Stomach (tissue), 8 donors: ENCODE measurements at regions not wholly inside any gene's neighbourhood (a gene's known extent, or its start where the extent isn't known, plus 50 kb on each side); places are given as distances from the start of the nearest gene placed in this dataset.

Source experiments
- DNase-seq, 2 donors: peaks; one replicate each; pipeline versions ENCODE4 v3.0.0 to v3.0.0-alpha.2; 2013 to 2019
- H3K27ac ChIP-seq, 5 donors: fragments of 200-600 bp in 4 of 5; sonication (generic) in 4 of 5; one replicate each; pipeline ENCODE4 v1.5.1; 2013 to 2019; ENCODE audit warnings: mild to moderate bottlenecking in 1 of 5, moderate library complexity in 1 of 5
- H3K27me3 ChIP-seq, 3 donors: fragments of 200-600 bp; sonication (generic); one replicate each; pipeline ENCODE4 v1.5.1; 2017 to 2019; ENCODE audit warnings: mixed run types in 1 of 3
- H3K36me3 ChIP-seq, 4 donors: fragments of 200-600 bp; sonication (generic); 1 replicate in 3 of 4; 2 replicates in 1 of 4; pipeline ENCODE4 v1.5.1; 2016 to 2019
- H3K4me1 ChIP-seq, 4 donors: fragments of 200-600 bp; sonication (generic); one replicate each; pipeline ENCODE4 v1.5.1; 2016 to 2019
- H3K4me3 ChIP-seq, 4 donors: fragments of 200-600 bp; sonication (generic) in 3 of 4; one replicate each; pipeline ENCODE4 v1.5.1; 2016 to 2019; ENCODE audit warnings: mild to moderate bottlenecking in 1 of 4
- H3K9me3 ChIP-seq, 4 donors: fragments of 200-600 bp; sonication (generic); one replicate each; pipeline ENCODE4 v1.5.1; 2016 to 2019
- EP300 ChIP-seq: sonication (generic); formaldehyde crosslinking; IDR thresholded peaks from one replicate; pipeline ENCODE4 v1.6.1; 2017; ENCODE audit warnings: antibody characterized with exemption
- POLR2A ChIP-seq, 4 donors: fragments of 450-650 bp; IDR thresholded peaks; one replicate each; pipeline ENCODE4 v1.6.1; 2016; ENCODE audit warnings: antibody characterized with exemption in 4 of 4, control low read depth in 2 of 4, mild to moderate bottlenecking in 1 of 4, moderate library complexity in 1 of 4
- POLR2AphosphoS5 ChIP-seq, 3 donors: sonication (generic); formaldehyde crosslinking; IDR thresholded peaks; one replicate each; pipeline ENCODE4 v1.6.1; 2016; ENCODE audit warnings: antibody characterized with exemption in 3 of 3
- WGBS, 5 donors: extraction: QIAGEN DNeasy Blood & Tissue Kit in 3 of 5; methylation state at CpG; one replicate each; pipeline versions ENCODE4 v1.1.5 to v1.1.7; 2013 to 2018; 5-methylcytosine and 5-hydroxymethylcytosine counted together
- intact Hi-C: fragments of 100-400 bp; cut with DNase I; formaldehyde crosslinking; loops from one replicate; pipeline ENCODE4 v1.15.1; 2023; ENCODE audit warnings: low total_unique reads
- TF ChIP-seq, protein P1 (sequence below), 7 experiments: fragments of 450-650 bp in 4 of 7; fragments of 200-600 bp in 3 of 7; sonication (generic) in 3 of 7; IDR thresholded peaks; one replicate each; pipeline ENCODE4 v1.5.1; 2016 to 2019; ENCODE audit warnings: antibody characterized with exemption in 7 of 7, control low read depth in 2 of 7, mild to moderate bottlenecking in 1 of 7
- donor health status: healthy with polysubstance abuse.
- donor health status: Bipolar disorder and iron deficiency.
- donor health status: healthy.

DNA sequence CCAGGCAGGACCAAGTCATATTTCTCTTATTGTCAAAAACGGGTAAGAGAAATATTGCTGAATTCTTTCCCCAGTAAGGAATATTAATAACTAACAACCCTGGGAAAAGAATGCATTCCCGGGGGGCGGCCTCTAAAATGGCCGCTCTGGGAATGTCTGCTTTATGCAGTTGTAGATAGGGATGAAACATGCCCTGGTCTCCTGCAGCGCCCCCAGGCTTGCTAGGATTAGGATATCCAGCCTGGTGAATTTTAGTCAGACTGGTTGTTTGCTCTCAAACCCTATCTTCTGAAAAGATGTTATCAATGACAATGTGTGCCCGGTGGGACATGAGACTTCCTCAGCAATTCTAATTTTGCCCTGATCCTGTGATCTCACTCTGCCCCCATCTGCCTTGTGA lies 448.1 kb downstream of the PTH2R start:
- WGBS, 5 donors, result 87 to 93% (median 89%) methylated on average over 6 of the region's 6 CpGs
- Histone ChIP-seq H3K4me1 (no peaks in the 10 kb centered on the region), H3K27ac (no peak overlapping the region), H3K36me3 (no peaks in the 10 kb centered on the region), H3K27me3 (no peaks in the 10 kb centered on the region), H3K4me3 (no peak overlapping the region), H3K9me3 (peaks cover 0 to 52% (median 39%) of the 10 kb centered on the region in 4 donors)
- intact Hi-C loops, result no loop called here
- TF ChIP-seq EP300 (no peak), POLR2AphosphoS5 (IDR thresholded peaks at IDR 0.05) (no peak), POLR2A (IDR thresholded peaks at IDR 0.05) (no peak)
- TF ChIP-seq, protein P1, sequence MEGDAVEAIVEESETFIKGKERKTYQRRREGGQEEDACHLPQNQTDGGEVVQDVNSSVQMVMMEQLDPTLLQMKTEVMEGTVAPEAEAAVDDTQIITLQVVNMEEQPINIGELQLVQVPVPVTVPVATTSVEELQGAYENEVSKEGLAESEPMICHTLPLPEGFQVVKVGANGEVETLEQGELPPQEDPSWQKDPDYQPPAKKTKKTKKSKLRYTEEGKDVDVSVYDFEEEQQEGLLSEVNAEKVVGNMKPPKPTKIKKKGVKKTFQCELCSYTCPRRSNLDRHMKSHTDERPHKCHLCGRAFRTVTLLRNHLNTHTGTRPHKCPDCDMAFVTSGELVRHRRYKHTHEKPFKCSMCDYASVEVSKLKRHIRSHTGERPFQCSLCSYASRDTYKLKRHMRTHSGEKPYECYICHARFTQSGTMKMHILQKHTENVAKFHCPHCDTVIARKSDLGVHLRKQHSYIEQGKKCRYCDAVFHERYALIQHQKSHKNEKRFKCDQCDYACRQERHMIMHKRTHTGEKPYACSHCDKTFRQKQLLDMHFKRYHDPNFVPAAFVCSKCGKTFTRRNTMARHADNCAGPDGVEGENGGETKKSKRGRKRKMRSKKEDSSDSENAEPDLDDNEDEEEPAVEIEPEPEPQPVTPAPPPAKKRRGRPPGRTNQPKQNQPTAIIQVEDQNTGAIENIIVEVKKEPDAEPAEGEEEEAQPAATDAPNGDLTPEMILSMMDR (IDR thresholded peaks at IDR 0.05), result no peak
- DNase-seq, result no peak

DNA sequence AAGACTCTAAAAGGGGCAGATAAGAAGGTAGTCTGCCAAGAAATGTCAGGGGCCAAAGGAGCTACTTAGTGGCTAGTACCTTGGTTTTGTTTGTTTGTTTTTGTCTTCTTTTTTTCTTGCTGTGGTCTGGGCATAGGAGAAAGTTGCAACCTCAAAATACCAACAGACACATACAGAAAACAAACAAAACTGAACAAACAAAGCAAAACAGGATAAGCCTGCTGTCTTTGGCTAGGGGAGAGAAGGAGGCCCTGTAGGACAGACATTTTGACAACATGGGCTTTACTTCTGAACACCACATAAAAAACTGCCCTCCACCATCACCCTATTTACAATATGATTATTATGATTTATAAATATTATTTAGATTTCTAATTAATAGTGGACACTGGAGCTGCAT lies 460.8 kb downstream of the PTH2R start:
- Histone ChIP-seq H3K9me3 (peaks cover 0 to under 1% (median 0%) of the 10 kb centered on the region in 4 donors), H3K36me3 (no peaks in the 10 kb centered on the region), H3K4me1 (no peaks in the 10 kb centered on the region), H3K27ac (no peak overlapping the region), H3K27me3 (no peaks in the 10 kb centered on the region), H3K4me3 (no peak overlapping the region)
- DNase-seq, result no peak
- intact Hi-C loops, result no loop called here
- TF ChIP-seq EP300, result no peak
- TF ChIP-seq POLR2A (IDR thresholded peaks at IDR 0.05), result no peak
- no peak for TF ChIP-seq POLR2AphosphoS5 (IDR thresholded peaks at IDR 0.05)
- TF ChIP-seq, protein P1 (IDR thresholded peaks at IDR 0.05), result no peak

DNA sequence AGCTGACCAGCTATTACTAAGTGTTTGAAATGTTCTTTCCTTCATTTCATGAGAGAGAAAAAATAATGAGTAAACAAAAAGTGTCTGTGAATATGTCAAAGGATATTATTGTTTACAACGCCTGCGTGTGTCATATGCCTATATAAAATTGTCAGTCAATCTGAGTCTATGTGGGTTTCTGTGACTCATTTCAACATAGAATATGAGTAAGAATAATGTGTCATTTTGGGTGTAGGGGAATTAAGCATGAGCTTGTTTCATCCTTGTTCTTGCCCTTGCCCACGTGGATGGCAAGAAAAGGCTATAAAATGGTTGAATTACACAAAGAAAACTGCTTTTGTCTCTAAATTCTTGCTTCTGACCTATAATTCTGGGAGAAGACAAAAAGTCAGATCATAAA lies 466.0 kb downstream of the PTH2R start:
- intact Hi-C loops, result no loop called here
- no peak for DNase-seq
- TF ChIP-seq, protein P1 (IDR thresholded peaks at IDR 0.05), result no peak
- TF ChIP-seq EP300, result no peak
- TF ChIP-seq POLR2AphosphoS5 (IDR thresholded peaks at IDR 0.05), result no peak
- TF ChIP-seq POLR2A (IDR thresholded peaks at IDR 0.05), result no peak
- WGBS, 5 donors, result 30 to 39% (median 35%) methylated on average over 3 of the region's 3 CpGs
- no peaks in the 10 kb centered on the region for H3K4me1 ChIP-seq
- peaks cover 0 to 3% (median 0%) of the 10 kb centered on the region in 4 donors for H3K9me3 ChIP-seq
- no peaks in the 10 kb centered on the region for H3K27me3 ChIP-seq
- H3K27ac ChIP-seq, result no peak overlapping the region
- no peaks in the 10 kb centered on the region for H3K36me3 ChIP-seq
- no peak overlapping the region for H3K4me3 ChIP-seq

DNA sequence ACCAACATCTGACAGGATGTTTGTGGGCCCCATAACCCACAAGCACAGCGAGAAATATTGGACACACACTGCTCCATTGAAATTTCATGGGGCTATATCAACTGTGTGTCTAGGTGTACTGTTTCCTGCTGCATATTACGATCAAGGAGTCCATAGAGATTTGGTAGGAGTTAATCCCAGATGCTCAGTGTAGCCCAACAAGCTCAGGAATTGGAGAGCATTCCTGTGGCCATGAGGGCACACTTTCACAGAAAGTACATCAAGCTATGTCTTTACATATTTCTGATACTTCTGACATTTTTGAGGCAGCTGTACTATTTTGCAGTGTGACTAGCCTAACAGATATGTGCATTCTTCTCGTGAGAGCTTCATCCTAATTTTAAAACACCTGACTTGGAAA lies 473.1 kb downstream of the PTH2R start:
- intact Hi-C loops, result no loop called here
- Histone ChIP-seq H3K27me3 (no peaks in the 10 kb centered on the region), H3K9me3 (peaks cover 0 to 3% (median 0%) of the 10 kb centered on the region in 4 donors), H3K4me1 (no peaks in the 10 kb centered on the region), H3K27ac (no peak overlapping the region), H3K4me3 (no peak overlapping the region), H3K36me3 (no peaks in the 10 kb centered on the region)
- TF ChIP-seq EP300, result no peak
- TF ChIP-seq POLR2A (IDR thresholded peaks at IDR 0.05), result no peak
- no peak for TF ChIP-seq POLR2AphosphoS5 (IDR thresholded peaks at IDR 0.05)
- TF ChIP-seq, protein P1 (IDR thresholded peaks at IDR 0.05), result no peak
- DNase-seq, result no peak
- WGBS, 5 donors, result 70 to 81% (median 78%) methylated on average over 3 of the region's 3 CpGs
